H9 (cell line): ENCODE measurements at regions not wholly inside any gene's neighbourhood (a gene's known extent, or its start where the extent isn't known, plus 50 kb on each side); places are given as distances from the start of the nearest gene placed in this dataset.

ENCODE experiments used
- DNase-seq: peaks from one replicate; pipeline ENCODE4 v3.0.0-alpha.2; 2017
- H2AFZ ChIP-seq: one replicate; pipeline ENCODE4 v1.6.1; 2013; ENCODE audit warnings: mild to moderate bottlenecking, low read length, control low read depth, moderate library complexity
- H2AK5ac ChIP-seq: 2 replicates; pipeline ENCODE4 v1.6.1; 2013; ENCODE audit warnings: low read length, control low read depth, mixed read lengths; ENCODE audit not compliant: insufficient read length
- H2BK120ac ChIP-seq: one replicate; pipeline ENCODE4 v1.6.1; 2013; ENCODE audit warnings: low read depth, mild to moderate bottlenecking, low read length, control low read depth, inconsistent platforms; ENCODE audit not compliant: poor library complexity, severe bottlenecking
- H2BK12ac ChIP-seq: 2 replicates; pipeline ENCODE4 v1.6.1; 2013; ENCODE audit warnings: low read length, control low read depth, mixed read lengths, low read depth; ENCODE audit not compliant: insufficient read length
- H2BK15ac ChIP-seq: 2 replicates; pipeline ENCODE4 v1.6.1; 2013; ENCODE audit warnings: low read depth, low read length, control low read depth
- H2BK20ac ChIP-seq: one replicate; pipeline ENCODE4 v1.6.1; 2013; ENCODE audit warnings: low read depth, mild to moderate bottlenecking, low read length, control low read depth, inconsistent platforms; ENCODE audit not compliant: poor library complexity, severe bottlenecking
- H2BK5ac ChIP-seq: 2 replicates; pipeline ENCODE4 v1.6.1; 2013; ENCODE audit warnings: low read length, control low read depth, mixed read lengths; ENCODE audit not compliant: insufficient read length
- H3K14ac ChIP-seq: 2 replicates; pipeline ENCODE4 v1.6.1; 2013; ENCODE audit warnings: low read length, control low read depth; ENCODE audit not compliant: insufficient read depth
- H3K18ac ChIP-seq: 2 replicates; pipeline ENCODE4 v1.6.1; 2013; ENCODE audit warnings: low read depth, mild to moderate bottlenecking, mixed read lengths, low read length, control low read depth; ENCODE audit not compliant: insufficient read length
- H3K23ac ChIP-seq: 2 replicates; pipeline ENCODE4 v1.6.1; 2013; ENCODE audit warnings: low read length, control low read depth, mixed read lengths, low read depth; ENCODE audit not compliant: insufficient read length
- H3K23me2 ChIP-seq: 2 replicates; pipeline ENCODE4 v1.6.1; 2013; ENCODE audit warnings: low read depth, mild to moderate bottlenecking, mixed read lengths, low read length, control low read depth; ENCODE audit not compliant: insufficient read length, poor library complexity, severe bottlenecking
- H3K27ac ChIP-seq: 2 replicates; pipeline ENCODE4 v1.5.1; 2013; ENCODE audit warnings: low read length, control low read depth, mixed read lengths, low read depth; ENCODE audit not compliant: insufficient read length
- H3K27me3 ChIP-seq: 2 replicates; pipeline ENCODE4 v1.6.1; 2013; ENCODE audit warnings: low read length, control low read depth, inconsistent platforms; ENCODE audit not compliant: insufficient read depth
- H3K4ac ChIP-seq: 2 replicates; pipeline ENCODE4 v1.6.1; 2013; ENCODE audit warnings: low read depth, mild to moderate bottlenecking, control low read depth, inconsistent platforms, low read length, moderate library complexity
- H3K4me1 ChIP-seq: 2 replicates; pipeline ENCODE4 v1.6.1; 2013; ENCODE audit warnings: low read length, control low read depth, inconsistent platforms; ENCODE audit not compliant: insufficient read depth
- H3K4me2 ChIP-seq: 2 replicates; pipeline ENCODE4 v1.6.1; 2013; ENCODE audit warnings: low read length, control low read depth, mixed read lengths; ENCODE audit not compliant: insufficient read length, insufficient read depth
- H3K56ac ChIP-seq: 2 replicates; pipeline ENCODE4 v1.6.1; 2013; ENCODE audit warnings: low read depth, mild to moderate bottlenecking, mixed read lengths, low read length, control low read depth; ENCODE audit not compliant: insufficient read length
- H3K79me1 ChIP-seq: 2 replicates; pipeline ENCODE4 v1.6.1; 2013; ENCODE audit warnings: low read depth, mild to moderate bottlenecking, moderate library complexity, low read length, control low read depth, inconsistent platforms; ENCODE audit not compliant: insufficient read depth, poor library complexity, severe bottlenecking
- H3K79me2 ChIP-seq: 2 replicates; pipeline ENCODE4 v1.6.1; 2013; ENCODE audit warnings: low read length, control low read depth, inconsistent platforms; ENCODE audit not compliant: insufficient read depth
- H3K9ac ChIP-seq: 2 replicates; pipeline ENCODE4 v1.6.1; 2013; ENCODE audit warnings: low read length, control low read depth, mixed read lengths; ENCODE audit not compliant: insufficient read length; ENCODE audit errors: extremely low read depth
- H3K9me3 ChIP-seq: one replicate; pipeline ENCODE4 v1.6.1; 2013; ENCODE audit warnings: low read depth, low read length, inconsistent platforms; ENCODE audit not compliant: control insufficient read depth
- H3T11ph ChIP-seq: one replicate; pipeline ENCODE4 v1.6.1; 2013; ENCODE audit warnings: mild to moderate bottlenecking, low read length, control low read depth, inconsistent platforms
- H4K20me1 ChIP-seq: one replicate; pipeline ENCODE4 v1.6.1; 2013; ENCODE audit not compliant: control insufficient read depth, insufficient read length, insufficient read depth
- H4K5ac ChIP-seq: 2 replicates; pipeline ENCODE4 v1.6.1; 2013; ENCODE audit warnings: low read depth, mild to moderate bottlenecking, mixed read lengths, low read length, control low read depth; ENCODE audit not compliant: insufficient read length
- H4K8ac ChIP-seq: replicated peaks from 2 replicates; pipeline ENCODE4 v1.6.1; 2013; ENCODE audit warnings: low read length, control low read depth, mixed read lengths, low read depth; ENCODE audit not compliant: insufficient read length
- H4K91ac ChIP-seq: 2 replicates; pipeline ENCODE4 v1.6.1; 2013; ENCODE audit warnings: low read depth, mild to moderate bottlenecking, moderate library complexity, mixed read lengths, low read length, control low read depth; ENCODE audit not compliant: insufficient read length
- H3K27ac Mint-ChIP-seq, 3 experiments: 2 replicates in 2 of 3; 3 replicates in 1 of 3; pipeline ENCODE4 v1.8.0; 2020 to 2021; ENCODE audit warnings: mixed read lengths in 3 of 3, mild to moderate bottlenecking in 1 of 3, moderate library complexity in 1 of 3
- H3K27me3 Mint-ChIP-seq: 2 replicates; pipeline ENCODE4 v1.8.0; 2021; ENCODE audit warnings: low read depth, mild to moderate bottlenecking, moderate library complexity, mixed read lengths
- H3K36me3 Mint-ChIP-seq, 3 experiments: 2 replicates in 2 of 3; 3 replicates in 1 of 3; pipeline ENCODE4 v1.8.0; 2020 to 2021; ENCODE audit warnings: low read depth in 3 of 3, mixed read lengths in 3 of 3; ENCODE audit not compliant: insufficient read depth in 1 of 3
- H3K4me1 Mint-ChIP-seq, 2 experiments: 2 replicates each; pipeline ENCODE4 v1.8.0; 2020; ENCODE audit warnings: mixed read lengths in 2 of 2
- H3K4me3 Mint-ChIP-seq, 2 experiments: 2 replicates in 1 of 2; 3 replicates in 1 of 2; pipeline ENCODE4 v1.8.0; 2020 to 2021; ENCODE audit warnings: mild to moderate bottlenecking in 2 of 2, mixed read lengths in 2 of 2, moderate library complexity in 1 of 2
- H3K9me3 Mint-ChIP-seq, 2 experiments: 2 replicates in 1 of 2; 3 replicates in 1 of 2; pipeline ENCODE4 v1.8.0; 2020; ENCODE audit warnings: mild to moderate bottlenecking in 2 of 2, mixed read lengths in 2 of 2, moderate library complexity in 1 of 2
- WGBS: extraction: QIAGEN DNeasy Blood & Tissue Kit; methylation state at CpG from one replicate; pipeline ENCODE4 v1.1.7; 2013; ENCODE audit warnings: missing lambda C conversion rate, low lambda C conversion rate, mixed read lengths; ENCODE audit not compliant: insufficient read length; ENCODE audit errors: extremely low coverage; 5-methylcytosine and 5-hydroxymethylcytosine counted together
- TF ChIP-seq, protein P1 (sequence below): fragments of 200-600 bp; sonication (generic); conservative IDR thresholded peaks from 3 replicates; pipeline ENCODE4 v1.8.0; 2021; ENCODE audit warnings: antibody characterized with exemption, mild to moderate bottlenecking

DNA sequence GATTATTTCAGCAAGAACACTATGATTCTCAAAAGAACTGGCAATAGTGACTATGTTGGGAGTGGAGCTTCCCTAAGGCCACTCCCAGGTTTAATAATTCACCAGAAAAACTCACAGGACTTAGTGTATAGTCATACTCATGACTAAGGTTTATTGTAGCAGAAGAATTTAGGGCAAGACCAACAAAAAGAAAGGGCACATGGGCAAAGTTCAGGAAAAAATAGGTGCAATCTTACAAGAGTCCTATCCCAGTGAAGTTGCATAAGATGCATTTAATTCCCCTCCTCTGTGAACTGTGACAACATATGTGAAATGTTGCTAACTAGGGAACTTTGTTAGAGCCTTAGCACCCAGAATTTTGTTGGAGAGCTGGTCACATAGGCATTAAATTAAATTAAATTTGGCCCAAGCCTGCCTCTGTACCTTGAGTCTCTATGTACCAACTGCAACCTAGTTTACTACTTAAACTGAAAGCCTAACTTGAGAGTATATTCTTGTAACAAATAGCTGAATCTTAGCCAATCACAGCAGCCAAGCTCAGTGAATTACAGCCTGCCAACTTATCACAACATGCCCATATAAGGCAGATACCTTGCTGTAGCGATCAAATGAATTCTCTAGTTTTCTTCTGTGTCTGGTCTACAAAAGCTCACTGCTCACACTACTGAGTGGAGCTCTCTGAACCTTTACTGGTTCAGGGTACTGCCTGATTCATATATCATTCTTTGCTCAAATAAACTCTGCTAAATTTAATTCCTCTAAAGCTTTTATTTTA lies 386.2 kb upstream of the ARHGEF26 start:
- Histone ChIP-seq H3K27me3 (no peaks in the 10 kb centered on the region), H3K23me2 (no peaks in the 10 kb centered on the region), H3K4me1 (no peaks in the 10 kb centered on the region), H3K79me1 (no peaks in the 10 kb centered on the region), H3K23ac (no peak overlapping the region), H2AK5ac (no peak overlapping the region), H2BK15ac (no peak overlapping the region), H3K79me2 (no peaks in the 10 kb centered on the region), H4K91ac (no peak overlapping the region), H2BK12ac (no peak overlapping the region), H3K9ac (no peak overlapping the region), H3K18ac (no peak overlapping the region), H4K20me1 (no peaks in the 10 kb centered on the region), H3K27ac (no peak overlapping the region), H4K8ac (no peak overlapping the region), H3K4ac (no peak overlapping the region), H2AFZ (no peak overlapping the region), H3K56ac (no peak overlapping the region), H2BK5ac (no peak overlapping the region), H3K4me2 (no peak overlapping the region), H2BK20ac (no peak overlapping the region), H3T11ph (no peak overlapping the region), H2BK120ac (no peak overlapping the region), H3K14ac (no peak overlapping the region), H3K9me3 (no peaks in the 10 kb centered on the region), H4K5ac (no peak overlapping the region)
- Mint-ChIP-seq H3K4me1 (peaks cover under 1% of the 10 kb centered on the region in 2 experiments; a peak in 1 of 4 replicates), H3K36me3 (peaks cover 2 to 14% (median 12%) of the 10 kb centered on the region in 3 experiments; a peak in 5 of 7 replicates), H3K4me3 (no peak overlapping the region), H3K27me3 (no peaks in the 10 kb centered on the region), H3K27ac (no peak overlapping the region), H3K9me3 (peaks cover 15 to 19% of the 10 kb centered on the region in 2 experiments)
- no peak for DNase-seq
- TF ChIP-seq, protein P1, sequence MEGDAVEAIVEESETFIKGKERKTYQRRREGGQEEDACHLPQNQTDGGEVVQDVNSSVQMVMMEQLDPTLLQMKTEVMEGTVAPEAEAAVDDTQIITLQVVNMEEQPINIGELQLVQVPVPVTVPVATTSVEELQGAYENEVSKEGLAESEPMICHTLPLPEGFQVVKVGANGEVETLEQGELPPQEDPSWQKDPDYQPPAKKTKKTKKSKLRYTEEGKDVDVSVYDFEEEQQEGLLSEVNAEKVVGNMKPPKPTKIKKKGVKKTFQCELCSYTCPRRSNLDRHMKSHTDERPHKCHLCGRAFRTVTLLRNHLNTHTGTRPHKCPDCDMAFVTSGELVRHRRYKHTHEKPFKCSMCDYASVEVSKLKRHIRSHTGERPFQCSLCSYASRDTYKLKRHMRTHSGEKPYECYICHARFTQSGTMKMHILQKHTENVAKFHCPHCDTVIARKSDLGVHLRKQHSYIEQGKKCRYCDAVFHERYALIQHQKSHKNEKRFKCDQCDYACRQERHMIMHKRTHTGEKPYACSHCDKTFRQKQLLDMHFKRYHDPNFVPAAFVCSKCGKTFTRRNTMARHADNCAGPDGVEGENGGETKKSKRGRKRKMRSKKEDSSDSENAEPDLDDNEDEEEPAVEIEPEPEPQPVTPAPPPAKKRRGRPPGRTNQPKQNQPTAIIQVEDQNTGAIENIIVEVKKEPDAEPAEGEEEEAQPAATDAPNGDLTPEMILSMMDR, result no peak
- WGBS, result no CpG with 5 or more reads among the region's 1 CpG
